ENCODE measurements at regions not wholly inside any gene's neighbourhood (a gene's known extent, or its start where the extent isn't known, plus 50 kb on each side); places are given as distances from the start of the nearest gene placed in this dataset.

- no peaks in the 10 kb centered on the region for H3K36me3 ChIP-seq
- no peak overlapping the region for H3K27ac ChIP-seq
- no peak overlapping the region for H3K4me3 ChIP-seq (ENCODE audit: low read depth, low read length)
- no peak for TF ChIP-seq CTCF (IDR thresholded peaks at IDR 0.05; ENCODE audit: low read depth, low read length)
- H3K9me3 ChIP-seq (ENCODE audit: severe bottlenecking): no peaks in the 10 kb centered on the region
- H3K27me3 ChIP-seq (ENCODE audit: insufficient read depth, low read depth, severe bottlenecking): peaks cover 8% of the 10 kb centered on the region
- no peak for DNase-seq
Measured at GRCh38 chr18:25873833-25874232, 216.6 kb downstream of the SS18 start.

DNA sequence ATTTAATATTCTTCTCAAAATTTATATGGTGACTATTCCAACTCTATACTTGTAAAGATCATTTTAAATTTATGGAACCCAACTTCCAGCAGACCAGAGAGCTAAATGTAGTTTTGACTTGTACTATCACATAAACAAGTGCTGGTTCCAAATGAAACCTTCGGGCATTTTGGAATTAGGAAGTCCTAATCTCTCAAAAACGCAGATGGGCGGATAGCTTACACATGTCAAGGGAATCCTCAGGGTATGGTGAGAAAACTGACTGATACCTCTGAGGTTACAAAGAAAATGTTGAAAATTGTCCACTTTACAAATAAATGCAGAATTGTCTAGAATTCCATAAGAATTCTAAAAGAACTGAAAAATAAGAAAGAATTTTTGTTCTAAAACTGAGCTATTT is 224.1 kb downstream of the SS18 start:
- Histone ChIP-seq H3K27ac (no peak overlapping the region), H3K36me3 (no peaks in the 10 kb centered on the region), H3K9me3 (ENCODE audit: severe bottlenecking) (no peaks in the 10 kb centered on the region), H3K27me3 (ENCODE audit: insufficient read depth, low read depth, severe bottlenecking) (peaks cover 4% of the 10 kb centered on the region), H3K4me3 (ENCODE audit: low read depth, low read length) (no peak overlapping the region)
- no peak for TF ChIP-seq CTCF (IDR thresholded peaks at IDR 0.05; ENCODE audit: low read depth, low read length)
- no peak for DNase-seq

DNA sequence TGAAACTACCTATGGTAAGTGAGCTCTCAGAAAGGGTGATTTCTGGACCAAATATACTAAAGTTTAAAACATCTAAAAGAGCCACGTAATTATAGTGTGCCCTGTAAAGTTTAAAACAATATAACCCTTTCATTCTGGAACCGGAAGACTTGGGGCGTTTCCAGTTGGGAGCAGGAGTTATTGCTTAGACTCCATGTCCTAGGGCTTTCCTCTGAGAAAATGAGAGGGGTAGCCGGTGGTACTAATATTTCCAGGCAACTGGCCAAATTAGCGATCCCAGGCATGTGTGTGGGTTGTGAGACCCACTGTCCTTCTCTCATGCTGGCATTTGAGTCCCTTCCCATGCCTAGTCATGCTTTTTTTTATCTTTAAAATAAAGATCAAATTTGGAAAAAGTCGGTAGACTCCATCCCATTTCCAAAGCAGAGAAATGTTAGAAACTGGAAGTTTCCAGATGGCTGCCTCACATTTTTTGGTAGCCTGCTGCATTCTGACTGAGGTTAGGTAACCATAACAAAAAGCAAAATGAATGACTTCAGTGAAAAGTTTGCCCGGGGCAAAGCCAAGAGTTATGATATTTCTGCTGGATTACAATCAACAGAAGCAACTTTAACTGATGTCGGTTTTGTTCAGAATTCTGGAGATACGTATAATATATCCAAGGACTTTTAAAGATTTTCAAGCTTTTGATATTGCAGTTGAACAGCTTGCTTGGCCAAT is 227.4 kb downstream of the SS18 start:
- H3K27me3 ChIP-seq (ENCODE audit: insufficient read depth, low read depth, severe bottlenecking): peaks cover 4% of the 10 kb centered on the region
- H3K4me3 ChIP-seq (ENCODE audit: low read depth, low read length): no peak overlapping the region
- no peak for TF ChIP-seq CTCF (IDR thresholded peaks at IDR 0.05; ENCODE audit: low read depth, low read length)
- H3K9me3 ChIP-seq (ENCODE audit: severe bottlenecking): no peaks in the 10 kb centered on the region
- no peak for DNase-seq
- H3K36me3 ChIP-seq: no peaks in the 10 kb centered on the region
- no peak overlapping the region for H3K27ac ChIP-seq

GRCh38 chr18:25853691-25854433 is 236.6 kb downstream of the SS18 start:
- no peaks in the 10 kb centered on the region for H3K27me3 ChIP-seq (ENCODE audit: insufficient read depth, low read depth, severe bottlenecking)
- no peaks in the 10 kb centered on the region for H3K9me3 ChIP-seq (ENCODE audit: severe bottlenecking)
- no peak for DNase-seq
- no peak overlapping the region for H3K4me3 ChIP-seq (ENCODE audit: low read depth, low read length)
- no peak overlapping the region for H3K27ac ChIP-seq
- no peaks in the 10 kb centered on the region for H3K36me3 ChIP-seq
- TF ChIP-seq CTCF (IDR thresholded peaks at IDR 0.05; ENCODE audit: low read depth, low read length): no peak

- Histone ChIP-seq H3K36me3 (no peaks in the 10 kb centered on the region), H3K27ac (no peak overlapping the region), H3K27me3 (ENCODE audit: insufficient read depth, low read depth, severe bottlenecking) (peaks cover 9% of the 10 kb centered on the region), H3K9me3 (ENCODE audit: severe bottlenecking) (no peaks in the 10 kb centered on the region), H3K4me3 (ENCODE audit: low read depth, low read length) (no peak overlapping the region)
- TF ChIP-seq CTCF (IDR thresholded peaks at IDR 0.05; ENCODE audit: low read depth, low read length): no peak
- DNase-seq: no peak
Measured at GRCh38 chr18:25843791-25844190, 246.6 kb downstream of the SS18 start.
